HG02678 (cell line): ENCODE measurements at regions not wholly inside any gene's neighbourhood (a gene's known extent, or its start where the extent isn't known, plus 50 kb on each side); places are given as distances from the start of the nearest gene placed in this dataset.

ENCODE experiments used
- ATAC-seq: cut with Tn5 transposase; IDR thresholded peaks from one replicate; pipeline ENCODE4 v1.9.1; 2021; ENCODE audit warnings: mild to moderate bottlenecking, moderate library complexity; ENCODE audit not compliant: unreplicated experiment

DNA sequence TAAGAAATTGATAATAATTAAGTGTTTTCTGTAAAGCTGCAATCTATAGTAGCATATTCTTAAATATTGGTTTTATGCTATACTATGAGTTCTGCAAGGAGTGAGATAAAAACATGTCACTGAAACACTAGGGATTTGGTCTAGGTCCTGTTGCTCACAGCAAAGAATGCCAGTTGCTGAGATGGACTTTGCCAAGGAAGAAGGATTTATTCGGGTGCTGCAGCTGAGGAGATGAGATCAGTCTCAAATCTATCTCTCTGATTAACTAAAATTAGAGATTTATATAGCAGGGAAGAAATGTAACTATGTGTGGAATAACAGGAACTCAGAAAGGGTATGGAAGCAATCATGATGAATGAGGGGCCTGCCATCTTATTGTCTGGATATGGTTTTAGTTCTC, 1569.9 kb downstream of the PCDH7 start:
- ATAC-seq: no peak

DNA sequence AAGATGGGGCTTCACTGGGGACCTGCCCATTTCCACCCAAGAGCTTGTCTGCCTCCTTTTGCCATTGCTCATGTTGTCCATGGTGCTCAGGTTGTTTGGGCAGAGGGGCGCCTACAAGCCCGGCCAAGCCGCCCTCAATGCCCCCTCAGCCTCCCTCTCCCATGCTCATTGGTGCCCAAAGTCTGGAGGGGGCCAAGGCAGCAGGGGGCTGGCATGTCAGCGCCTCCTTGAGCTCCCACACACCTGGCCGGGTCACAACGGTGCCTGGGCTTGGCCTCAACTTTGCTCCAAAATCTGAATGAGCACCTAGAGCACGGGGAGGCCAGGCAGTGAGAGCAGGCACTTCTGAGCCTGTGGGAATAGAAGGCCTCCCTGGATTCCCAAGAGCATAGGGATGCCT, 1598.8 kb downstream of the PCDH7 start:
- ATAC-seq: no peak

DNA sequence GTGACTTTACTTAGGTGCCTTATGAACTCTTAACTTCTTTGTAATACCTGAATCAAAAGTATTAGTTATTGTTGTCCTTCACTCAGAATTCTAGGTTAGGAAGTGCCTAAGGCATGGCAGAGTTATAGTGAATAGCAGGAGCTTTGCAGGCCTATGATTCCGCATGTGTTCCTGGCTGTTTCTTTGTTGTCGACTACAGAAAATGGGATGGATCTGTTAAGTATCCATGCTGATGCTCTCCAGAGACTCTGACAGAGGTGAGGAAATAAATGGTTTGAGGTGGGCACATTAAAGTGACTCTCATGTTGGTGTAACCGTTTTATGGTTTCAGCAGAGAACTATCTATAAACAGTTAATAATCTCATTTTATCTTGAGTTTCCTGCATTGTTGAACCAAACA, 1601.3 kb downstream of the PCDH7 start:
- no peak for ATAC-seq

DNA sequence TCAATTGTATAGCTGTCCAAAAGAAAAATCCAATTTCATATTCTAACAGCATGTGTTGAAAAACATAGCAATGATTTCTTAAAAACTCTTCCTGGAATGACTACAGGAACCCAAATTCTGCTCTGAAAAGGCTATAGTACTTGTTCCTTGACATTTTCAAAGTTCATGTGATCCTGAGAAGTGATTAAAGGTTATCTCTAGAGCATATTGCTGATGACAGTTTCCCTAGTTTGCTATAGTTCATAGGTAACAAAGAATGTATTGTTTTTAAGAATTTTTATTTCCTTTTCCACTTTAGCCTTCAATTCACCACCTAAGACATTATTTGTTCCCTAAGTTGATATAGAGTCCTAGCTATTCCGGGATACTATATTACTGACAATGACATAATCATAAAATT, 1614.6 kb downstream of the PCDH7 start:
- ATAC-seq: no peak

DNA sequence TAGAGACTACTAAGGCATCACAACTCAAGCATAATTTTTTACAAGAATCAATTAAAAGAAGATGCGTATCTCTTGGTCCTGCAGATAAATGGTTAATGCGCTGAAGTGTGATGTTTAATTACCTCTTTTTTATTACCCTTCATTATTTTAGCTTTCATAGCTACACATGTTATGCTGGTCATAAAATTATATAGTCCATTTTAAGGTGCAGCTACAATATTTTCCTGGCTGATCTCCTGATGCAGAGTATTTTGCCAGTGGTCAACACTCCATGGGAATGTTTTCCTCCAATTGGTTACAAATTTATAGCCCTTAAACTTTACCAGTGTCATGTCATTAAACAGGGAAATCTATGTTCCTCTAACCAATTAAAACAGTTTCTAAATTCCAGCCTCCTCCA, 1617.2 kb downstream of the PCDH7 start:
- ATAC-seq: no peak

DNA sequence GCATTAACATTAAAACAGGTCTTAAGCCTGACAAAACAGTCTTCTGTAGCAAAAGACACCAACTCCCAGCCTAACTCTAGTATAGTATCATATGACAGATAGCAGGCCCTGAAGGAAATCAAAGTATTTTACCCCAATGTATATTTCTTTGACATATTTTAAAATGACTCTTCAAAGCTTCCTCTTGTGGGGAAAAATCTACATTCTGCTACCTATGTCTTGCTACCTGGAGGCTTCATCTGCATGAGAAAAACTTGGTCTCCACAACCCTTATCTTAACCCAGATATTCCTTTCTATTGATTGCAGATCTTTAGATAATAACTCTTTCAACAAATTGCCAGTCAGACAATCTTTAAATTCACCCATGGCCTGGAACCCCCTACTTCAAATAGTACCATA, 1620.4 kb downstream of the PCDH7 start:
- no peak for ATAC-seq

DNA sequence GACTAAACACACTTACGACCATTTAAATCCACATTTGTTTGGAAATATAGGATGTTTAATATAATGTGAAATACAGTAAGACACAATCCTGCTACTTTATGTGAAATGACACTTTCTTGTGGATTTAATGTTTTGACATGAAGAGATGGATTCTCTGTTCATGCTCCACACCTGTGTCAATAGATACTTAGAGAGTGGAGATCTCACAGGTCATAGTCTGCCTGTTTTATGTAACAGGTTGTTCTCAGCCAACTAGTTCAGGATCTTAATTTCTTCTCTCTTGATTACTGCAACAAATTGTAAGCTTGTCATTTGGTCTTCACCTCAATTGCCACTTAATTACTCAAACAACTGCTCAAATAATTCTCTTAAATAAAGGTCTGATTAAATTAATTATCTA, 1621.2 kb downstream of the PCDH7 start:
- ATAC-seq: no peak

DNA sequence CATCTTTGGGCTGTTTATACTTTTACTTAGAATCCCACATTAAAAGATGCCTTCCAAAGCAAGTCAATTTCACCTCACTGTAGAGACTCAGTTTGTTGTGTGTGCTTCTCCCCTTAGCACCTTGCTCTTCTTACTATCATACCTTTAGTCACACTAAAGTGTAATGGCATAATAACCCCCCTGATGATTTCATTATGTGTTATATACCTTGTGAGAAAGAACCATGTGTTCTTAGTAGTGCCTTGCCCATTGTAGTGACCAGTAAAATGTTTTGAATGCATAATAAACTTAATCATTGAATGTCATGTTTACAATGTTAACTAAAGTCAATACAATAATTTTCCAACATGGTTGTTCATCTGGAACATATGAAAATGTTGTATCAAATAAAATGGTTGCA, 1621.9 kb downstream of the PCDH7 start:
- ATAC-seq: no peak

DNA sequence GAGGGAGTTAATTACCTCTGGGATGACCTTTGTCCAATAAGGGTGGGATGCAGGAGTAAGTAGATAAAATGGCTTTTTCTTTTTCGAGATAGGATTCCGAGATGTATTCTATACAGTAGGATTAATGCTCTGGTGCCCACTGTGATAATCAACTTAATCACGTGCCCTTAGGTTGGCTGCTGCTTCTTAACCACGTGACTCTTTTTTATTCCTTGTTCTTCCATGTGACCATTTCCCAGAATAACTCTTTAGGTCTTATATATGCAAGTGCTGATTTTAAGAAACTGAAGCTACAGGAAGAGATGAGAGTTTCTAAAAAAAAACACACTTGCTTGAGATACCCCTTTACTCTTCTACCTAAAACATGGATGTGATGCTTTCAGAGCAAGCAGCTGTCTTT, 1628.9 kb downstream of the PCDH7 start:
- no peak for ATAC-seq

DNA sequence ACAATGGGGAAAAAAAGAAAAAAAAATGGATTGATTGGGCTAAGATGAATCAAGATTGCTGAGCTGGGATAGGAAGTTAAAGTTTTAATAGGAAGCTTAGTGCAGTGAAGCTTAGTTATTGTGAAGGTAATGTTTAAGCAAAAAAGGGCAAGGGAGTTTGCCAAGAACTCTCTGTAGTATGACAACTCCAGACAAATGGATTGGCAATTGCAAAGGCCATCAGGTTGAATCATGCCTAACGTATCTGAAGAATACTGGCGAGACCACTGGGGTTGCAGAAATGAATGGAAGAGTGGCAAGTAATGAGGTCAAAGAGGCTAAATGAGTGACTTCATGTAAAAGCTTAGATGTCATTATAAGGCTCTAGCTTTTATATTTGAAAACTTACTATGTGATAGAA, 1654.0 kb downstream of the PCDH7 start:
- ATAC-seq: no peak

DNA sequence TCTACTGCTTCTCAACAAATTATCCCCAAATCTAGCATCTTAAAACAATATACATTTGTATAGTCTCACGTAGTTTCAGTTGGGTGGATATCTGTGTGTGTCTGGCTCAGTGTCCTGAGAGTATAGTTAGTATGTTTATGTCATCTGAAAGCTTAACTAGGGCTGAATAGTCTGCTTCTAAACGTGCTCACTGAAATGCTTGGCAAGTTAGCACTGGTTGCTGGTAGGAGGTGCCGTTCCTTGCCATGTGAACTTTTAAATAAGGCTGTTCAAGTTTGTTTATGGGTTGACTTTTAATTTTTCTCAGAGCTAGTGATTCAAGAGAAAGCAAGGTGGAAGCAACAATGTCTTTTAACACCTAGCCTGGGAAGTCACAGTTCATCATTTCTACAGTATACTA, 1673.6 kb downstream of the PCDH7 start:
- ATAC-seq: no peak

DNA sequence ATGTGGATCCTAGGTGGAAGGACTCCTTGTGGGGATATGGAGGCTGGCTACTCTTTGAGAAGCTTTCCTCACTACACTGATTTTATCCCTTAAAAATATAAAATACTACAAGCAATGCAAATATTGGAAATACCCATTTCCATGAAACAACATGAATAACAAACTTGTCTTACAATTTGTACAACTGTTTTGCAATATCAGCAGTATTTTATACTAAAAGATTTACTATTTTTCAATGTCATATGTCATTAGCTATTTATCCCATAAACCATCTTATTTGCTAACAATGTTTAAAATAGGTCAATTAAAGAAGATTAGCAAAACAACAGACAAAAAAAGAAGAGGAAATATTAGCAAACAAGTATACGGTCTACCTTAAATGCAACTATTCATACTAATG, 1674.1 kb downstream of the PCDH7 start:
- no peak for ATAC-seq

DNA sequence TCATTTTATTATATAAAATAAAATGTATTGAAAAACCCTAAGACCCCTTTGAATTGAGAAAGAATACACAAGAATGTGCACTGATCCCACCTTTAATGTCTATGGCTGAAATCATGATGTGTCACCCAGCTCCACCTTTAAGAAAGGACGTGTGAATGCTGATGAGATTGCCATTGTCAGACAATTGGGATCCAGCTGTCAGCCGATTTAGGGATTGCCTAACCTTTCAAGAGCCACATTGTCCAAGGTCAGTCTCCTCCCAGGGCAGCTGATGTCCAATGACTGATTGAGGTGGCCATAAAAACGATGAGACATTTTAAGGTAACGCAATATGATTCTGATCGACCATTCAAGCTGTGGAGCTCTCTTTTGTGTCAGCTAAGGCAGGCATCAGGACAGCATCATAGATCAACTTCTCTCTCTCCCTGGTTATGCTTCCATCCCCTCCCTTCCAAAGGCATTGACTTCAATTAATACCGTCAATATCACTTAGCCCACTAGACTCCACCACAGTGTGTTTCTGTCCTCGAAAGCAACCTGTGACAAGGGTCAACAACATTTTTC, 1676.4 kb downstream of the PCDH7 start:
- ATAC-seq: no peak

DNA sequence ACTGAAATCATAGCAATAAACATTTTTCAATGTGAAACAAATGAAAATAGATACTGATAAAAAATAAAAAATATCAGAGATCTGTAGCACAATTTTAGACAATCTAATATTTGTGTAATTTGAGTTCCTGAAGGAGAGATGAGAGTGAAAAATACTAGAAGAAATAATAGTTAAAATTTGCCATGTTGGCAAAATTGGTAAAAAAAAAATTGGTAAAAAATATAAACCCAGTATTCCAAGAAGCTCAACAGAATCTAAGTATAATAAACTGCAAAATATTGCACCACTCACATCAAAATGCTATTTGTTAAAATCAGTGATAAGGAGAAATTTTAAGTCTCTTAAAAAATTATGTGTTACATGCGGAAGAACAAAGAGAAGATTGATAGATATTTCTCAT, 1680.7 kb downstream of the PCDH7 start:
- no peak for ATAC-seq

DNA sequence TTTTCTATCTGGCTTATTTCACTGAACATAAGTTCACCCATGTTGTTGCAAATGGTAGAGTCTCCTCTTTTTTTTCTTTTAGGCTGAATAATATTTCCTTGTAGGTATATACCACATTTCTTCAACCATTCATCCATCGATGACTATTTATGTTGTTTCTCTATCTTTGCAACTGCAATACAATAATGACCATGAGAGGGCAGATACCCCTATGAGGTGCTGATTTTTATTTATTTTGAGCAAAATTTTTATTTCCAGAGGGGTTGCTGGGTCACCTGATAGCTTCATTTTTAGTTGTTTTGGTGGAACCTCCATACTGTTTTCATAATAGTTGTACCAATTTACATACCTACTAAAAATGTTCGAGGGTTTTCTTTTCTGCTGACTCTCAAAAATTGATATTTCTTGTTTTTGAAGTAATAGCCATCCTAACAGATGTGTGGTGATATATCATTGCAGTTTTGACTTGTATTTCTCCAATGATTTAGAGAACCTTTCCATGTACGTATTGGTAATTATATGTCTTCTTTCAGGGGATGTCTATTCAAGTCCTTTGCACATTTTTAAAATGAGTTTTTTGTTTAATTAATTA, 1697.0 kb downstream of the PCDH7 start:
- no peak for ATAC-seq

DNA sequence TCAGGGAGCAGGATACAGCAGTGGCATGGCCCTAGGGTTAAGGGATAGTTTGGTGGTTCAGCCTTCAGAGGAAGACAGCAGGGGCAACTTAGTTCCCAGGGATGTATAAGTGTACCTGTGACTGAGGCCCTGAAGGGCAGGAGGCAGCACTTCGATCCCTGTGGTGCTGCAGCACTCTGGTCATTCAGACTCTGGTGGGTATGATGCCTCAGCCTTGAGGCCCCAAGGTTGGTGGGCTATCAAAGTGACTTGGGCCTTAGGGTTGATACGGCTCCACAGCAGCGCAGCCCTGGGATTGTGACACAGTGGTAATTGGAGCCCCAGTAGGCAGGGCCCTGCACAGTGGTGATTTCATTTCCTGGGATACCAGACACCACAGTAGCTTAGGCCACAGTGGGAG, 1703.1 kb downstream of the PCDH7 start:
- ATAC-seq: no peak

DNA sequence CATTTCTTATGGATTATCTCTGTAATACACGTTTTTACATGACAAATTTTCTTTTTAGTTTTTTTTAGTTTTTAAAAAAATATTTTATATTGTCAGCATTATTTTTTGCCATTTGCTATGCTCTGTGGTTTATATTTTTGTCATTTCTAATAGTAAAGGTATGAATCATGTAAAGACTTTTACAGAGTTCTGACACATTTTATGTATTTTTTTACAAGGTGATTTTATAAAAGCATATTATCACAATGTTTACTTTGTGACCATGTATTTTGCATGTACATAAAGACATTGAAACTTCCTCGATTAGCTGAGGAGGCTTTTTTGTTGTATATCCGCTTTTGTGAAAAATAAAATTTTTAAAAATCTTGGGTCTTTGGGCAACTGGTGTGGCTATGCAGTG, 1705.1 kb downstream of the PCDH7 start:
- no peak for ATAC-seq

DNA sequence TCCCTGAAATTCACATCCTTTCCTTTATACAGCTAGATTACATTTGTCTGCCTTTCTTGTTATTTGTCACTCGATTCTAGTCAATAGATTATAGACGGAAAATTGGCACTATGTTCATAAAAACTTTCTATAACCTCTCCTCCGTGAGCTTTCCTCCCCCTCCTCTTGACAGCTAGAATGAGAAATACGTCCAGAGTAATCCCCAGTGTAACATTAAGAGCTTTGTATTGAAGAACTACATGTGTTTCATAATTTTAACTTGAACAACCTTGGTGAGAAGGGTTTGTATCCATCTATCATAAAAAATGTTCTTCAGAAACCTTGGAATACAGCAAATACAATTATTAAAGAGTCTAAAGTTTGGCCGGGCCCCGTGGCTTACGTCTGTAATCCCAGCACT, 1707.4 kb downstream of the PCDH7 start:
- ATAC-seq: no peak

DNA sequence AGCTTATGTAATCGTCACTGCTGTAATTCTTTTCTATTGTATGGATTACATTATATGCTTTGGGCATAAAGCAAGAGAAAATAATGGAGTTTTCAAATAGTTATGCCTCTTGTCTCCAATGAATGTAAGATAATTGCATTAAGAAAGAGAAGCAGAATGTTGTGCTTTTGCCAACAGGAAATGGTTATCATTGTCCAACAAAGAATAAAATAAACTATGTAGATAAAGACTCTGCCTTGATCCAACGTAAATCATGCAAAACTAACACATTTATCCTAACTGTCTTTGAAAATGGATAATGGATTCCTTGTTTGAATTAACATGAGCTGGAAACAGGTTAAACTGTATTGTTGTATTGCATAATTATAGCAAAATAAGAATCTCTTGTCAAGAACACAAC, 1709.0 kb downstream of the PCDH7 start:
- ATAC-seq: no peak

DNA sequence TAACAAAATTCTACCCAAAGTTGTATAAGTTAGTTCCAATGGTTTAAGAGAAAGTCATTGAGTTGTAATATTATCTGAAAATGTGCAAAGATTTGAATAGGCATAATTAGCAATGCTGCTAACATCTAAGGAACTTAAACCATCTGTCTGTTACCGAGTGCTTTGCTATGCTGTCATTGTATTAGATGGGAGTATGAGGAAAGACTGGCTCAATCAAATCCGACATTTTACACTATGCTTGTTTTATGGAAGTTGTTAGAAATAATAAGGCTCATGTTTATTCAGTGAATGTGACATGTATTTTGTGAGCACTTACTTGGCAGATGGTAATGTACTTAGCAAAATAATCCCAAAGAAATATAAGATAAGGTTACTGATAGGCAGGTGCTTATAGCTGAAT, 1715.1 kb downstream of the PCDH7 start:
- no peak for ATAC-seq

DNA sequence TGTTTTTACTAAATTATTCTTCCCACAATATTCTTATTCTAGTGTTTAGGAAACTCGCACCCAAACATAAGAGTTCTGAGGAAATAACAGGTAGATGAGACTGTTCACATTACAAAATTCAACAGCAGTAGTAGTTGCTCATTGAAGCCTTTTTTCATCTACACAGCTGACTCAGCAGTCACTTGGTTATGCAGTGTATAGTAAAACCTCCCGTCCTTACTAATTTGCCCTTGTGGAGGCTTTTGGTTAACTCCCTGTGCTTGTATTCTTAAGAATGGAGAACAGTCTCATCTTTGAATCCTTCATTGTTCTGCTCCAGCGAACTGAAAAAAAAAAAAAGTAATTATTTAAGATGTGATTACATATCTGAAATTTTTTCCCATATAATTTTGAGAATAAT, 1716.6 kb downstream of the PCDH7 start:
- no peak for ATAC-seq

DNA sequence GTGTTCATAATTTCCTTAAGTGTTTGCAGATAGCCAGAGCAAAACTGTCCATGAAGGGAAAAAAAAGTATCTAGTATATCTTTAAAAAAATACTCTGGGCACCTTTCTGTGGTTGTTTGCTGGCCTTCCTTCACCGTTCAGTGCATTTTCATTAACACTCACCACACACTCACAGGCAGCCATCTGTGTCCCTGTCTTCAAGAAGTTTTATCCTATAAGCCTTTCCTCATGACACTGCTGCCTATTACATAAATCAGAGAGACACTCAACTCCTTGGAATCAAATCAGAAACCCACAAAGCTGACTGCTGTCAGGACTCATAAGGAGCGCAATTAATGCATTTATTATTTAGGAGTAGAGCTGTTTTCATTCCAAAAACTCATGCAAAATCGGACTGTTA, 1720.2 kb downstream of the PCDH7 start:
- no peak for ATAC-seq

DNA sequence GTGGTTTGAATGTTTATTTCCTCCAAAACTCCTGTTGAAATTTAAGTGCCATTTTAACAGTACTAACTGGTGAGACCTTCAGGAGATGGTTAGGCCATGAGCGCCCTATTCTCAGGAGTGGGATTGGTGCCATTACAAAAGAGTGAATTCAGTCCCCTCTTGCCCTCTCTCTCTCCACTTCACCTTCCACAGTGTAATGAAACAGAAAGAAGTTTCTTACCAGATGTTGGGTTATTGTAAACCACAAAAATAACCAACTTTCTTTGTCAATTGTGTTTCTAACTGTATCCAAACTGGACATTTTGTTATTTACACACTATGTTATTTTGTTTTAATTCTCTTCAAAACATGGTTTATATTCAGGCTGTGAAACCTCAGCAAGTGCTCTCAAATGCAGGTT, 1734.3 kb downstream of the PCDH7 start:
- no peak for ATAC-seq
